Sigmoid colon (tissue), 6 donors: ENCODE measurements at regions not wholly inside any gene's neighbourhood (a gene's known extent, or its start where the extent isn't known, plus 50 kb on each side); places are given as distances from the start of the nearest gene placed in this dataset.
A peak's percentile ranks its signal among the peaks of the same experiment; 100 is the strongest.

Experiments
- DNase-seq: peaks from one replicate; pipeline ENCODE4 v3.0.0-alpha.2; 2019
- H3K27ac ChIP-seq, 4 donors: fragments of 200-600 bp; sonication (generic); one replicate each; pipeline ENCODE4 v1.5.1; 2016 to 2019; ENCODE audit warnings: mild to moderate bottlenecking in 1 of 4
- H3K27me3 ChIP-seq, 3 donors: fragments of 200-600 bp; sonication (generic); one replicate each; pipeline ENCODE4 v1.5.1; 2019; ENCODE audit warnings: mild to moderate bottlenecking in 1 of 3
- H3K36me3 ChIP-seq, 4 donors: fragments of 200-600 bp; sonication (generic); one replicate each; pipeline ENCODE4 v1.5.1; 2016 to 2019
- H3K4me1 ChIP-seq, 4 donors: fragments of 200-600 bp; sonication (generic); one replicate each; pipeline ENCODE4 v1.5.1; 2017 to 2019
- H3K4me3 ChIP-seq, 4 donors: fragments of 200-600 bp; sonication (generic); one replicate each; pipeline ENCODE4 v1.5.1; 2017 to 2019; ENCODE audit warnings: mild to moderate bottlenecking in 2 of 4, moderate library complexity in 1 of 4
- H3K9me3 ChIP-seq, 4 donors: fragments of 200-600 bp in 3 of 4; sonication (generic) in 3 of 4; one replicate each; pipeline versions ENCODE4 v1.5.1 to v1.6.1; 2013 to 2019
- EP300 ChIP-seq, 4 donors: sonication (generic); formaldehyde crosslinking; IDR thresholded peaks; one replicate each; pipeline ENCODE4 v1.6.1; 2017; ENCODE audit warnings: antibody characterized with exemption in 4 of 4
- POLR2A ChIP-seq, 2 donors: fragments of 450-650 bp; IDR thresholded peaks; one replicate each; pipeline ENCODE4 v1.6.1; 2016; ENCODE audit warnings: antibody characterized with exemption in 2 of 2, mild to moderate bottlenecking in 2 of 2, moderate library complexity in 2 of 2
- POLR2AphosphoS5 ChIP-seq, 4 donors: sonication (generic); formaldehyde crosslinking; IDR thresholded peaks; one replicate each; pipeline ENCODE4 v1.6.1; 2017; ENCODE audit warnings: antibody characterized with exemption in 4 of 4
- WGBS, 2 donors: extraction: QIAGEN DNeasy Blood & Tissue Kit; methylation state at CpG; one replicate each; pipeline ENCODE4 v1.1.7; 2013; 5-methylcytosine and 5-hydroxymethylcytosine counted together
- intact Hi-C: fragments of 100-400 bp; cut with DNase I; formaldehyde crosslinking; loops from one replicate; pipeline ENCODE4 v1.15.1; 2023
- TF ChIP-seq, protein P1 (sequence below), 4 experiments: fragments of 450-650 bp in 3 of 4; fragments of 200-600 bp in 1 of 4; IDR thresholded peaks; one replicate each; pipeline ENCODE4 v1.5.1; 2016 to 2019; ENCODE audit warnings: antibody characterized with exemption in 4 of 4, mild to moderate bottlenecking in 3 of 4, moderate library complexity in 2 of 4
- donor health status: healthy with polysubstance abuse.
- donor health status: healthy.

DNA sequence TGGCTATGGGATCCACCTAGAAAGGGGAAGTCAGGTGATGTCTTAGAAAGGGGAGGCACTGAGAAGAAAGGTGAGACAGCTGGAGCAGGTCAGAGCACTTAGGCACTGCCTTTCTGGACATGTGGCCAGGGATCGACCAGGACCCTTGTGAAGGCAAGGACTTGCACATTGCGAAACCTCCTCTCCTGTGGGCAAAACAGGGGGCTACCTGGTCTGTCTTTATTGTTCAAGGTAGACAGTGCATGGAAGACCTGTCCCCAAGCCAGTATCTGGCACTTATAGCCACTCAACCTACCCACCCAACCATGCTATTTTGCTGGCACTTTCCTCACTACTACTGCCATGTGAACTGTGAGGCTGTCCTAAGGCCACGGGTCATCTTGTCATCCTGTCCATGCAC is 67.2 kb downstream of the NAV1 start:
- peaks cover 0 to 49% (median 30%) of the 10 kb centered on the region in 4 donors for H3K4me1 ChIP-seq
- intact Hi-C loops, result no loop called here
- no peak overlapping the region for H3K4me3 ChIP-seq
- no peak for DNase-seq
- no peaks in the 10 kb centered on the region for H3K36me3 ChIP-seq
- TF ChIP-seq, protein P1, sequence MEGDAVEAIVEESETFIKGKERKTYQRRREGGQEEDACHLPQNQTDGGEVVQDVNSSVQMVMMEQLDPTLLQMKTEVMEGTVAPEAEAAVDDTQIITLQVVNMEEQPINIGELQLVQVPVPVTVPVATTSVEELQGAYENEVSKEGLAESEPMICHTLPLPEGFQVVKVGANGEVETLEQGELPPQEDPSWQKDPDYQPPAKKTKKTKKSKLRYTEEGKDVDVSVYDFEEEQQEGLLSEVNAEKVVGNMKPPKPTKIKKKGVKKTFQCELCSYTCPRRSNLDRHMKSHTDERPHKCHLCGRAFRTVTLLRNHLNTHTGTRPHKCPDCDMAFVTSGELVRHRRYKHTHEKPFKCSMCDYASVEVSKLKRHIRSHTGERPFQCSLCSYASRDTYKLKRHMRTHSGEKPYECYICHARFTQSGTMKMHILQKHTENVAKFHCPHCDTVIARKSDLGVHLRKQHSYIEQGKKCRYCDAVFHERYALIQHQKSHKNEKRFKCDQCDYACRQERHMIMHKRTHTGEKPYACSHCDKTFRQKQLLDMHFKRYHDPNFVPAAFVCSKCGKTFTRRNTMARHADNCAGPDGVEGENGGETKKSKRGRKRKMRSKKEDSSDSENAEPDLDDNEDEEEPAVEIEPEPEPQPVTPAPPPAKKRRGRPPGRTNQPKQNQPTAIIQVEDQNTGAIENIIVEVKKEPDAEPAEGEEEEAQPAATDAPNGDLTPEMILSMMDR (IDR thresholded peaks at IDR 0.05), result no peak
- TF ChIP-seq EP300 (IDR thresholded peaks at IDR 0.05) (no peak), POLR2A (IDR thresholded peaks at IDR 0.05) (no peak), POLR2AphosphoS5 (IDR thresholded peaks at IDR 0.05) (no peak)
- H3K27me3 ChIP-seq, result no peaks in the 10 kb centered on the region
- no peak overlapping the region for H3K27ac ChIP-seq
- WGBS, 2 donors, result 88 to 92% methylated on average over 3 of the region's 3 CpGs
- H3K9me3 ChIP-seq, result no peaks in the 10 kb centered on the region

DNA sequence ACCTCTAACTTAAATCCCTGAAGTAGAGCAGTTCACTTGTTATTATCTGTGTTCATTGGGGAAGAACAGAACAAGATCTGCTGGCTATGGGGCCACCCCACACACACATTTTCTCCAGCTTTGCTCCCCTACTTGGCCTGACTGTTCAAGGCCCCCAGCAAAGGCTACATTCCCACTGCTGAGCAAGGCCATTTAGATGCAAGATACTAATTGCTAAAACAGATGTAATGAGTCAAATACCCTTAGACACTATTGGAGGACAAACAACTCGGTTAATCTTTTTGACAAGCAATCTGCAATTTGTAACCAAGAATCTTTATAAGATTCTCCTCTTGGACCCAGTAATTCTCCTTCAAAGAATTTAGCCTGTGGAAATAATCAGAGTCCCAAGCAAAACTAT is 67.7 kb downstream of the NAV1 start:
- no peak for DNase-seq
- no peaks in the 10 kb centered on the region for H3K9me3 ChIP-seq
- intact Hi-C loops, result no loop called here
- TF ChIP-seq POLR2AphosphoS5 (IDR thresholded peaks at IDR 0.05) (peak in 3 of 4 donors; percentile 20 to 51 (median 39)), EP300 (IDR thresholded peaks at IDR 0.05) (no peak)
- H3K27me3 ChIP-seq, result no peaks in the 10 kb centered on the region
- no peaks in the 10 kb centered on the region for H3K36me3 ChIP-seq
- no peak overlapping the region for H3K4me3 ChIP-seq
- peaks cover 0 to 49% (median 30%) of the 10 kb centered on the region in 4 donors for H3K4me1 ChIP-seq
- WGBS, 2 donors, result 77 to 86% methylated on average over 1 of the region's 1 CpG
- H3K27ac ChIP-seq, result no peak overlapping the region

DNA sequence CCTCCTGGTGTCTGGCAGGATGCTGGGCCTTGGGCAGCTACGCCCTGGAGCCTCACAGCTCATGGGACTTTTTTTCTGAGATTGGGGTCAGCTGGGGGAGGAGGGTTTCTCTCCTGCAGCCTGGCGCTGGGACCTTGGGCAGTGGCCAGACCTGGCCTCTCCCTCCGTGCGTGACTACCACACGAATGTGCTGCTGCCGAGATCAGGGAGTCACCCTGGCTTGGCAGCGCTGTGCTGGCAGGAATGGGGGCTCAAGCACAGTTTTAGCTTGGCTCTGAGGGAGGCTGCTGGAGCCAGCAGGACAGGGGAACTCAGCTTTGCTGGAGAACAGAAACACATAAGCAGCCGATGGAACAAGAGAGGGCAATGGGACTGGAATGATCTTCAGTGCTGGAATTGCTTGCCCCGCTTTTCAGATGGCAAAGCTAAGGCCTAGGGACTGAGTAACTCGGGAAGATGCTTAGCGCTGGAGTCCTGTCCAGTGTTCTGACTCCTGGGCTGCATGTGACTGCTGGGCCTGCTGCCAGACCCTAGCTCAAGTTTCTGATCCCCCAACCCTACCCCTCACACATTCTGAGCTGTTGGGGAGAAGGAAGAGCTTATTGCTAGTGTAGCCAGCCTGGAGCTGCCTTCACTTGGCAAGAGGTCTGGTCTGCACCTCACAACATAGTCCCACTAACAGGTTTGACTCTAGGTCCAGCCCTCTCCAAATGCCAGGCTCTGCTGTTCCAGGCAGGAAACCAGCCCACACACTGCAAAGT is 69.9 kb downstream of the NAV1 start:
- H3K27ac ChIP-seq, result no peak overlapping the region
- TF ChIP-seq EP300 (IDR thresholded peaks at IDR 0.05) (no peak), POLR2AphosphoS5 (IDR thresholded peaks at IDR 0.05) (no peak), POLR2A (IDR thresholded peaks at IDR 0.05) (no peak)
- TF ChIP-seq, protein P1 (IDR thresholded peaks at IDR 0.05), result no peak
- WGBS, 2 donors, result 82 to 87% methylated on average over 11 of the region's 11 CpGs
- no peaks in the 10 kb centered on the region for H3K9me3 ChIP-seq
- H3K4me3 ChIP-seq, result no peak overlapping the region
- no peak for DNase-seq
- H3K27me3 ChIP-seq, result no peaks in the 10 kb centered on the region
- H3K36me3 ChIP-seq, result no peaks in the 10 kb centered on the region
- H3K4me1 ChIP-seq, result peaks cover 0 to 32% (median 21%) of the 10 kb centered on the region in 4 donors
- intact Hi-C loops, result no loop called here

DNA sequence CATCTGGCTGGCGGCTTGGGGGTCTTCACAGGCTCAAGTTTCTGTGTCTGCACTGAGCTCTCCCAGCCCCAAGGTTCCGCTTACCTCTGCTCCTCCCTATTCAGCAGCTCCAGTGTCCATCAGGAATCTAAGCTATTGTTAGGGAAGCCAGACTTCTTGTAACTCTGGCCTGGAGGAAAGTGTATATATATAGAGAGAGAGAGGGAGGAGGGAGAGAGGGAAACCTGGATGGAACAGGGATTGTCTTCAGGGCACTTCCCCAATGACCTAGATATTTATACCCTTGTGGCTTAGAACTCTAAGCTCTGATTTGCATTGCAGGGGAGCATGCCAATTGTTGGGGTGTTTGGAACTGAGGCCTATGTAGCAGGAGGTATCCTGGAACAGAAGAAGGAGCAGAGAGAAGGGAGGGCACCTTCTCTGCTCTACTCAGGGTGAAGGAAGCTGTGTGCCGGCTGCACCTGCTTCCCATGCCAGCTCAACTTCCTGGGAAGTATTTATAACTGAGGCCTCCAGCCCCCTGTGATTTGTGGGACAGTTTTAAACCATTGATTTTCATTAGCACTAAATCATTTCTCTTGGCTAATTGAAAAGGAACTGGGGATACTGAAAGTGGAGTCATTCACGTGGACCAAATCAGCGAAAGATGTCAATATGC is 70.9 kb downstream of the NAV1 start:
- Histone ChIP-seq H3K27me3 (no peaks in the 10 kb centered on the region), H3K27ac (no peak overlapping the region), H3K4me3 (no peak overlapping the region), H3K4me1 (peaks cover 0 to 36% (median 27%) of the 10 kb centered on the region in 4 donors), H3K9me3 (no peaks in the 10 kb centered on the region), H3K36me3 (no peaks in the 10 kb centered on the region)
- intact Hi-C loops, result no loop called here
- no peak for DNase-seq
- 85 to 90% methylated on average over 5 of the region's 5 CpGs for WGBS, 2 donors
- no peak for TF ChIP-seq POLR2AphosphoS5 (IDR thresholded peaks at IDR 0.05)
- TF ChIP-seq POLR2A (IDR thresholded peaks at IDR 0.05), result no peak
- TF ChIP-seq EP300 (IDR thresholded peaks at IDR 0.05), result no peak
- TF ChIP-seq, protein P1 (IDR thresholded peaks at IDR 0.05), result no peak

DNA sequence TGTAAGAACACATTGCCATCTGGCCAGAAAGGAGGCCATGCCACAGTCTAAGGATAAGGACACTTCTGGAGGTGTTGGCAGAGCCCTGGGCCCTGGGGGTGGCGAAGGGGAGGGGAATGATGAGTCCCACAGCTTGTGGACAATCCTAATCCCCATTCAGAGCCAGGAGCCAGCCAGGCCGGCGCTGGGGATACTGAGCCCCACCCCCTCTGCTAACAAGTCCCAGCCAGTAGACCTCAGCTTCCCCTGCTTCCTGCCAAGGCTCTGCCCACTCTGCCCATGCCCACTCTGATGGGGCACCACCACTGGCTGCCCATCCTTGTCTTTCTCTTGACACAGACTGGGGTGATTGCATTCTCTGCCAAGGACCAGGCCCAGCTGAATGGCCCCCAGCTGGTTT is 71.9 kb downstream of the NAV1 start:
- Histone ChIP-seq H3K4me3 (no peak overlapping the region), H3K36me3 (no peaks in the 10 kb centered on the region), H3K9me3 (no peaks in the 10 kb centered on the region), H3K27ac (no peak overlapping the region), H3K4me1 (peaks cover 0 to 30% (median 27%) of the 10 kb centered on the region in 4 donors), H3K27me3 (no peaks in the 10 kb centered on the region)
- intact Hi-C loops, result no loop called here
- 71 to 74% methylated on average over 3 of the region's 3 CpGs for WGBS, 2 donors
- no peak for DNase-seq
- TF ChIP-seq, protein P1 (IDR thresholded peaks at IDR 0.05), result no peak
- TF ChIP-seq POLR2A (IDR thresholded peaks at IDR 0.05), result no peak
- TF ChIP-seq POLR2AphosphoS5 (IDR thresholded peaks at IDR 0.05), result no peak
- no peak for TF ChIP-seq EP300 (IDR thresholded peaks at IDR 0.05)
